Mesenchymal stem cell (in vitro differentiated cells and primary cell): ENCODE measurements at regions not wholly inside any gene's neighbourhood (a gene's known extent, or its start where the extent isn't known, plus 50 kb on each side); places are given as distances from the start of the nearest gene placed in this dataset.

Experiments
- DNase-seq: peaks from one replicate; pipeline ENCODE4 v3.0.0-alpha.2; 2013
- H2AFZ ChIP-seq: one replicate; pipeline ENCODE4 v1.6.1; 2013; ENCODE audit warnings: low read depth, mild to moderate bottlenecking, control low read depth, inconsistent platforms, low read length, moderate library complexity
- H2AK5ac ChIP-seq: 2 replicates; pipeline ENCODE4 v1.6.1; 2013; ENCODE audit warnings: low read length, moderate library complexity, mild to moderate bottlenecking, inconsistent platforms; ENCODE audit not compliant: severe bottlenecking
- H2BK120ac ChIP-seq: one replicate; pipeline ENCODE4 v1.6.1; 2013; ENCODE audit warnings: low read depth, mild to moderate bottlenecking, inconsistent platforms, low read length, moderate library complexity
- H2BK12ac ChIP-seq, 2 experiments: one replicate each; pipeline ENCODE4 v1.6.1; 2013; ENCODE audit warnings: inconsistent platforms in 2 of 2, low read length in 2 of 2, mild to moderate bottlenecking in 2 of 2, moderate library complexity in 2 of 2, control low read depth in 1 of 2
- H2BK15ac ChIP-seq: one replicate; pipeline ENCODE4 v1.6.1; 2013; ENCODE audit warnings: mild to moderate bottlenecking, low read depth, inconsistent platforms; ENCODE audit not compliant: poor library complexity, severe bottlenecking
- H2BK5ac ChIP-seq: 2 replicates; pipeline ENCODE4 v1.6.1; 2013; ENCODE audit warnings: low read depth, mild to moderate bottlenecking, low read length, control low read depth, inconsistent platforms; ENCODE audit not compliant: poor library complexity, severe bottlenecking
- H3K14ac ChIP-seq, 2 experiments: one replicate each; pipeline ENCODE4 v1.6.1; 2013; ENCODE audit warnings: inconsistent platforms in 2 of 2, low read length in 2 of 2, control low read depth in 1 of 2, mild to moderate bottlenecking in 1 of 2, moderate library complexity in 1 of 2
- H3K18ac ChIP-seq, 2 experiments: one replicate each; pipeline ENCODE4 v1.6.1; 2013; ENCODE audit warnings: inconsistent platforms in 2 of 2, low read length in 2 of 2, control low read depth in 1 of 2, low read depth in 1 of 2, mild to moderate bottlenecking in 1 of 2
- H3K23ac ChIP-seq, 2 experiments: one replicate each; pipeline ENCODE4 v1.6.1; 2013; ENCODE audit warnings: inconsistent platforms in 2 of 2, low read length in 2 of 2, mild to moderate bottlenecking in 2 of 2, moderate library complexity in 2 of 2, control low read depth in 1 of 2
- H3K27ac ChIP-seq: 2 replicates; pipeline ENCODE4 v1.5.1; 2013; ENCODE audit warnings: mild to moderate bottlenecking, moderate library complexity, low read length, control low read depth, inconsistent platforms; ENCODE audit not compliant: poor library complexity, severe bottlenecking
- H3K27me3 ChIP-seq, 2 experiments: 2 replicates each; pipeline versions ENCODE4 v1.6.1 to v1.7.0; 2013; ENCODE audit warnings: low read length in 2 of 2, mild to moderate bottlenecking in 2 of 2, moderate library complexity in 2 of 2, control low read depth in 1 of 2, inconsistent platforms in 1 of 2; ENCODE audit not compliant: control insufficient read depth in 1 of 2, insufficient read depth in 1 of 2
- H3K36me3 ChIP-seq, 2 experiments: 2 replicates each; pipeline versions ENCODE4 v1.6.1 to v1.7.0; 2013; ENCODE audit warnings: low read length in 2 of 2, control low read depth in 1 of 2, inconsistent platforms in 1 of 2, low read depth in 1 of 2, mild to moderate bottlenecking in 1 of 2; ENCODE audit not compliant: insufficient read depth in 2 of 2, control insufficient read depth in 1 of 2
- H3K4ac ChIP-seq, 2 experiments: one replicate each; pipeline ENCODE4 v1.6.1; 2013; ENCODE audit warnings: inconsistent platforms in 2 of 2, low read length in 2 of 2, mild to moderate bottlenecking in 2 of 2, moderate library complexity in 2 of 2, control low read depth in 1 of 2, low read depth in 1 of 2
- H3K4me1 ChIP-seq: 2 replicates; pipeline ENCODE4 v1.6.1; 2013; ENCODE audit warnings: low read depth, low read length, control low read depth; ENCODE audit not compliant: control insufficient read depth, insufficient read depth
- H3K4me2 ChIP-seq: 2 replicates; pipeline ENCODE4 v1.6.1; 2013; ENCODE audit warnings: low read length, mild to moderate bottlenecking, inconsistent platforms; ENCODE audit not compliant: poor library complexity, severe bottlenecking
- H3K4me3 ChIP-seq, 2 experiments: 2 replicates each; pipeline versions ENCODE4 v1.5.1 to v1.7.0; 2013; ENCODE audit warnings: low read length in 2 of 2, mild to moderate bottlenecking in 2 of 2, control low read depth in 1 of 2, low read depth in 1 of 2; ENCODE audit not compliant: insufficient read depth in 1 of 2
- H3K79me1 ChIP-seq: replicated peaks from 2 replicates; pipeline ENCODE4 v1.6.1; 2013; ENCODE audit warnings: mild to moderate bottlenecking, control low read depth, low read length, inconsistent platforms; ENCODE audit not compliant: poor library complexity, severe bottlenecking
- H3K9ac ChIP-seq: 2 replicates; pipeline ENCODE4 v1.7.0; 2013; ENCODE audit warnings: mild to moderate bottlenecking, low read length, moderate library complexity
- H3K9me3 ChIP-seq: 2 replicates; pipeline ENCODE4 v1.7.0; 2013; ENCODE audit warnings: mild to moderate bottlenecking, low read length; ENCODE audit not compliant: control insufficient read depth
- H4K8ac ChIP-seq: one replicate; pipeline ENCODE4 v1.6.1; 2013; ENCODE audit warnings: inconsistent platforms, mild to moderate bottlenecking, low read length, moderate library complexity
- H4K91ac ChIP-seq: one replicate; pipeline ENCODE4 v1.6.1; 2013; ENCODE audit warnings: mild to moderate bottlenecking, low read length, inconsistent platforms
- WGBS: methylation state at CpG from one replicate; pipeline ENCODE4 v1.1.7; 2013; ENCODE audit warnings: mixed read lengths; 5-methylcytosine and 5-hydroxymethylcytosine counted together

DNA sequence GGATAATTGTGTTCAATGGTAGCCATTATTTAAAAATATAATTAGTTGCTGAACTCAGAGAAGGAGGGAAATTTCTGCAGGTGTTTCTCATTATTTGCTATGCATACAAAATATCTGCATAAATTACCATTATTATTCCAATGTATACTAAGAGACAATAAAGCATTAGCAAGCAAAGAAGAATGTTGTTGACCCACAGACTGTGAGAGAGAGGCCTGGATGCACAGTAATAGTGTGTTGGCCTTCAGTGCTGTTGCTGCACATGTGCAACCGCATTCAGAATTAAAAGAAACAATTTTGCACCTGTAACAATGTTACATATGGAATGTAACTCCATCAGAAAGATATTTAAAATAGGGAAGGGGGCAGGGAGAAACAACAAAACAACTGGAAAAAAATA lies 155.6 kb upstream of the KCNH8 start:
- no CpG with 5 or more reads among the region's 1 CpG for WGBS
- no peak overlapping the region for H3K23ac ChIP-seq

DNA sequence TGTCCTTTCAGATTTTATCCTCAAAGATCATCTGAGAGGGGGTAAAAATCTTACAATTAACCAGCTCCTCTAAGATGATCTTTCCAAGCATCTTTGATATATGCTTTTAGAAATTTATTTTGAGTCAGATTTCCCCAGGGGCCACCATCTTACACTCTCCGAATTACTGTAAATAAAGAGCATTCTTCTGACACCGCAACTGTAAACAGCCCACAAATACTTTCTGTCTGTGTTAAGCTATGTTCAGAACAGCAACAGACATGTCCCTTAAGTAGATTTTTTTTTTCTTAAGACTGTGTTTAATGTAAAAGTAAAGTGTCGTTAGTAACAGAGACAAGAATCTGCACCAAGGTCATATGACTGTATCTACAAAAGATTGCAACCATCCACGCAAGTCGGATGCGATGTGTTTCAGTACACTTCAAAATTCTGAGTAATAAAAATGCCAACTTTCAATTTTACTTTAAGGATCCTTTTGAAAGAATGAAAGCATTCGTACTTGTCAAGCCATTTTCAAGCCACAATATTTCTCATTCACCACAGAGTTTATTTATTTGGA lies 159.0 kb upstream of the KCNH8 start:
- Histone ChIP-seq H2AK5ac (no peak overlapping the region), H2BK12ac (no peak overlapping the region)
- WGBS = 56% methylated on average over 6 of the region's 7 CpGs

More for the DNA sequence above, 155.6 kb upstream of the KCNH8 start:
- Histone ChIP-seq H2BK5ac (no peak overlapping the region), H3K4me3 (no peak overlapping the region), H3K4ac (no peak overlapping the region), H3K4me2 (no peak overlapping the region), H3K27ac (no peak overlapping the region), H2AK5ac (no peak overlapping the region), H3K79me1 (no peaks in the 10 kb centered on the region), H3K36me3 (no peaks in the 10 kb centered on the region), H2BK12ac (no peak overlapping the region), H4K8ac (no peak overlapping the region), H3K9me3 (no peaks in the 10 kb centered on the region), H3K18ac (no peak overlapping the region), H3K27me3 (peaks cover 0 to 5% of the 10 kb centered on the region in 2 experiments), H2BK15ac (no peak overlapping the region), H4K91ac (no peak overlapping the region), H2BK120ac (no peak overlapping the region), H3K14ac (no peak overlapping the region), H3K4me1 (no peaks in the 10 kb centered on the region), H3K9ac (no peak overlapping the region), H2AFZ (no peak overlapping the region)
- no peak for DNase-seq

DNA sequence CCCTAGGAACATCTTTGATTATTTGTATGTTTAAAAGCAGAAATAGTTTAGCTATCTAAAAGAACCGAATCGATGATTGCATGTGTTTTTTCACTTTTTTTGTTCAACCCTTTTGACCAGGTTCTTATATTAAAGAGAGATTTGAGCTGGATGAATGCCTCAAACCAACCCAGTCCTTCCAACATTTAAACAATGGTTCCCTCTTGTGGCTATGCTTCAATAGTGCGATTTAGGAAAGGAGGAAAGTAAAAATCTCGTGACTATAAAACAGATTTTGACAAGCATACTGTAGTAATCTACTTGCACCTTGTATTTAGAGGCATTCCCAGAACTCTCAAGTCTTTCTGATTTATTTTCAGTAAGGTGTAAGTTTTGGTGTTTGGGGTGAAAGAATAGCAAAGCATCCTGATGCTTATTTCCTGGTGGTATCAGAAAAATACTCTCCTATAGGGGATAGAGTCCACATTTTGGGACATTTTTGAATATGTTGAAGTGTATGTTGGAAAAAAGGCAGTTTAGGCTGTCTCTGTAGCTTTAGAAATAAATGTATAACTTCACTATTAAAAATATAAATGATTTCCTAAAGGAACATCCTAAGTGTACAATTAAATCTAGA lies 159.6 kb upstream of the KCNH8 start:
- Histone ChIP-seq H3K27ac (no peak overlapping the region), H2BK15ac (no peak overlapping the region), H3K27me3 (peaks cover 0 to 5% of the 10 kb centered on the region in 2 experiments), H2BK12ac (no peak overlapping the region), H3K9ac (no peak overlapping the region), H2BK5ac (no peak overlapping the region), H3K4ac (no peak overlapping the region), H4K91ac (no peak overlapping the region), H4K8ac (no peak overlapping the region), H3K4me2 (no peak overlapping the region), H3K18ac (no peak overlapping the region), H3K14ac (no peak overlapping the region), H2BK120ac (no peak overlapping the region), H3K79me1 (no peaks in the 10 kb centered on the region), H2AK5ac (no peak overlapping the region), H3K9me3 (no peaks in the 10 kb centered on the region), H2AFZ (no peak overlapping the region), H3K4me1 (no peaks in the 10 kb centered on the region), H3K36me3 (no peaks in the 10 kb centered on the region), H3K4me3 (no peak overlapping the region), H3K23ac (no peak overlapping the region)
- no CpG with 5 or more reads among the region's 4 CpGs for whole genome bisulfite sequencing
- peak; percentile 16 for DNase-seq

More for the DNA sequence above, 159.0 kb upstream of the KCNH8 start:
- Histone ChIP-seq H4K91ac (no peak overlapping the region), H2BK15ac (no peak overlapping the region), H2AFZ (no peak overlapping the region), H3K36me3 (no peaks in the 10 kb centered on the region), H3K18ac (no peak overlapping the region), H3K23ac (no peak overlapping the region), H3K9me3 (no peaks in the 10 kb centered on the region), H4K8ac (no peak overlapping the region), H3K27ac (no peak overlapping the region), H3K4me2 (no peak overlapping the region), H2BK5ac (no peak overlapping the region), H3K9ac (no peak overlapping the region), H3K4me3 (no peak overlapping the region), H3K4me1 (no peaks in the 10 kb centered on the region), H3K14ac (no peak overlapping the region), H3K27me3 (peaks cover 0 to 5% of the 10 kb centered on the region in 2 experiments), H3K79me1 (no peaks in the 10 kb centered on the region), H3K4ac (no peak overlapping the region), H2BK120ac (no peak overlapping the region)
- DNase-seq = peak; percentile 51

DNA sequence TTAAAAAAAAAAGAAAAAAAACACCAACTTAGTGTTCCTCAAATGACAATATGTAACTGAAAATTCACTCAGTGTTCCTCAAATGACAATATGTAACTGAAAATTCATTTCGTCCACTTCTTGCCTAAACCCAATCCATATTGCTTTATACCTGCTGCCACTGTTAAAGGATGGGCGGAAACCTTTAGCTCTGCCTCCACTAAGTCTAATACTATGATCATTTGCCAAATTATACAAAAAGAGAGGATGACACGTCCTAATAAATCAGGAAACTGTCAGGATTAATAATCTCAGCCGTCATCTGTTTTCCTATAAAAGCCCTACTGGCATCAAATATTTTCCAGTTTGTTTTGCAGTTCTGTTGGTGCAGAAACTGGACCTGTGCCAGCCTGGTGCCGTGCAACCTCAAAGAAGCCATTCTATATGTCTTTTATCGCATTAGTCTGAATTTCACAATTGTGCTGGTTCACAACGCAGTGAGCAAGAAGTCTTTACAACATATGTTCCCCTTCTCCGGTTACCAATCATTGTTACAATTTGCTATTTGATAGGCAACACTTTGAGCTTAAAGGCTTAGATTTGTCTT lies 160.4 kb upstream of the KCNH8 start:
- Histone ChIP-seq H2BK12ac (no peak overlapping the region), H3K4ac (no peak overlapping the region), H3K4me3 (no peak overlapping the region), H2BK120ac (no peak overlapping the region), H2BK15ac (no peak overlapping the region), H3K9ac (no peak overlapping the region), H3K9me3 (no peaks in the 10 kb centered on the region), H3K23ac (no peak overlapping the region), H3K14ac (no peak overlapping the region), H3K36me3 (no peaks in the 10 kb centered on the region), H2AFZ (no peak overlapping the region), H2AK5ac (no peak overlapping the region), H4K8ac (no peak overlapping the region), H4K91ac (no peak overlapping the region), H3K79me1 (no peaks in the 10 kb centered on the region), H2BK5ac (no peak overlapping the region), H3K4me2 (no peak overlapping the region), H3K27ac (no peak overlapping the region), H3K27me3 (peaks cover 0 to 5% of the 10 kb centered on the region in 2 experiments), H3K4me1 (no peaks in the 10 kb centered on the region), H3K18ac (no peak overlapping the region)
- DNase-seq = no peak
- 72% methylated on average over 7 of the region's 8 CpGs for WGBS
